H1 (cell line): ENCODE measurements at regions not wholly inside any gene's neighbourhood (a gene's known extent, or its start where the extent isn't known, plus 50 kb on each side); places are given as distances from the start of the nearest gene placed in this dataset.

Source experiments
- CTCF ChIP-seq, 3 experiments: IDR thresholded peaks; 1 replicate in 2 of 3; 2 replicates in 1 of 3; pipeline versions ENCODE4 v1.5.1 to v1.6.1; 2011; ENCODE audit warnings: low read length in 3 of 3, mild to moderate bottlenecking in 3 of 3, inconsistent platforms in 2 of 3, low read depth in 1 of 3, moderate library complexity in 1 of 3; ENCODE audit not compliant: insufficient read depth in 1 of 3; ENCODE audit errors: control extremely low read depth in 1 of 3
- SP2 ChIP-seq: IDR thresholded peaks from 2 replicates; pipeline ENCODE4 v1.6.1; 2012; ENCODE audit warnings: mild to moderate bottlenecking, low read length, inconsistent platforms
- TCF12 ChIP-seq: IDR thresholded peaks from 2 replicates; pipeline ENCODE4 v1.6.1; 2011; ENCODE audit warnings: low read depth, mild to moderate bottlenecking, low read length

DNA sequence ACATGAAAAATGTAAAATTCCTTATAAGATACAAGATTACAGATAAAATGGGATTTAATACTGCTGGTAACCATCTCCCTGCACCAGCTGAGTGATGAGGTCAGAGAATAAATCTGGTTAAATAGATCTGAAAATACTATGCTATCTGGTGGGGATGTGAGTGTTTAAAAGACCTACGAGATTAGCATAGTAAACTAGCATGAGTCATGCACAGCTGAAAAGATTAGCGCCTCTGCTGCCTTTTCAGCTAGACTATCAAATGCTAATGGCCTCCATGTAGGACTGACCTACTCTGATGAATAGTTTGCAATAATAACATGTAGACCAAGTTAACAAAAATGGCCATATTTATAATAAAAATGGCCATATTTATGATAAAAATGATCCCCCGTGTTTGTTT is 553.3 kb downstream of the C6orf118 start:
- no peak for TF ChIP-seq TCF12
- no peak for TF ChIP-seq CTCF (IDR thresholded peaks at IDR 0.05; ENCODE audit: control extremely low read depth in 1 of 3, insufficient read depth in 1 of 3, low read depth in 1 of 3, low read length in 3 of 3)
- TF ChIP-seq SP2, result no peak
